ENCODE measurements at regions not wholly inside any gene's neighbourhood (a gene's known extent, or its start where the extent isn't known, plus 50 kb on each side); places are given as distances from the start of the nearest gene placed in this dataset.

DNA sequence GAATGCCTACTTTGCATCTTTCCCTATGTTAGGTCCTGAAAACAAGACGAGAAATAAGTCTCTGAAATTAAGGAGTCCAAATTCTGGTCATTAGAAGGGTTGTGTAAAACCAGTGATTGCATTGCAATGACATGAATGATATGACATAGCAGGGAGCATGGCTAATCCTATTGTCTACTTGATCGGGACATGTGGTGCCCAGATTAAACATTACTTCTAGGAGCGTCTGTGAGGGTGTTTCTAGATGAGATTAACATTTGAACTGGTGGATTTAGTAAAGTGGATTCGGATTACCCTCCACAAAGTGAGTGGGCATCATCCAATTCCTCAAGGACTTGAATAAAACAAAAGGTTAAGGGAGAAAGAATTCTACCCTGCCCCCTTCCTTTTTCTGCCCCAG is 434.9 kb upstream of the KLF6 start:
- no peak for TF ChIP-seq CTCF (conservative IDR thresholded peaks at IDR 0.05; ENCODE audit: low read depth, low read length)
- DNase-seq (ENCODE audit: low read depth): no peak
- H3K4me3 ChIP-seq (ENCODE audit: low read depth, low read length): no peak overlapping the region

GRCh38 chr10:4217653-4218052 is 432.6 kb upstream of the KLF6 start:
- H3K4me3 ChIP-seq (ENCODE audit: low read depth, low read length): no peak overlapping the region
- DNase-seq (ENCODE audit: low read depth): no peak
- no peak for TF ChIP-seq CTCF (conservative IDR thresholded peaks at IDR 0.05; ENCODE audit: low read depth, low read length)

GRCh38 chr10:4217187-4217586 is 432.2 kb upstream of the KLF6 start:
- no peak for DNase-seq (ENCODE audit: low read depth)
- TF ChIP-seq CTCF (conservative IDR thresholded peaks at IDR 0.05; ENCODE audit: low read depth, low read length): no peak
- no peak overlapping the region for H3K4me3 ChIP-seq (ENCODE audit: low read depth, low read length)

DNA sequence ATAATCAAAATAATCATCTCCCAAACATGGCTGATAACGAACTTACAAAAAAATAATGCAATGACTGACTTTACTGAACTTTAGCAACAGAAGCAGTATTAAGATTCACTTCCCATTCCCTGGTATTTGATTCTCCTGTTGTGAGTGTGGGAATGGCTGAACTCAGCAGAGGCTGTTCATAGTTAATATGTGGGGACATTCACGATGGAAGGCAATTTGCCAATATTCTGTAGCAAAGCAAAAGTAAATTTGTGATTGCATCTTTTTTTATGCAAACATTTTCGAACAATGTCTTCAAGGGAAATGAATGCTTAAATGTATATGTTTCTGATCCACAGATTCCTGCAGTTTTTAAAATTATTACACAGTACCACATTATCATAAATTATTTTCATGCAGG is 431.7 kb upstream of the KLF6 start:
- no peak for TF ChIP-seq CTCF (conservative IDR thresholded peaks at IDR 0.05; ENCODE audit: low read depth, low read length)
- H3K4me3 ChIP-seq (ENCODE audit: low read depth, low read length): no peak overlapping the region
- DNase-seq (ENCODE audit: low read depth): no peak

GRCh38 chr10:4215963-4216575 is 431.1 kb upstream of the KLF6 start:
- TF ChIP-seq CTCF (conservative IDR thresholded peaks at IDR 0.05; ENCODE audit: low read depth, low read length): no peak
- no peak for DNase-seq (ENCODE audit: low read depth)

GRCh38 chr10:4215485-4215884 is 430.5 kb upstream of the KLF6 start:
- no peak for TF ChIP-seq CTCF (conservative IDR thresholded peaks at IDR 0.05; ENCODE audit: low read depth, low read length)
- DNase-seq (ENCODE audit: low read depth): no peak

More at GRCh38 chr10:4215963-4216575, 431.1 kb upstream of the KLF6 start:
- H3K4me3 ChIP-seq (ENCODE audit: low read depth, low read length): no peak overlapping the region

GRCh38 chr10:4214908-4215307 is 429.9 kb upstream of the KLF6 start:
- no peak for TF ChIP-seq CTCF (conservative IDR thresholded peaks at IDR 0.05; ENCODE audit: low read depth, low read length)
- no peak for DNase-seq (ENCODE audit: low read depth)
- H3K4me3 ChIP-seq (ENCODE audit: low read depth, low read length): no peak overlapping the region

More at GRCh38 chr10:4215485-4215884, 430.5 kb upstream of the KLF6 start:
- no peak overlapping the region for H3K4me3 ChIP-seq (ENCODE audit: low read depth, low read length)
